Ramos (cell line): ENCODE measurements at regions not wholly inside any gene's neighbourhood (a gene's known extent, or its start where the extent isn't known, plus 50 kb on each side); places are given as distances from the start of the nearest gene placed in this dataset.

Experiments used
- in situ Hi-C: fragments of 300-500 bp; cut with MboI; formaldehyde crosslinking; loops from one replicate; pipeline ENCODE4 v1.14.3; 2022; ENCODE audit warnings: low sequenced_read_pairs; ENCODE audit not compliant: unreplicated experiment

GRCh38 chr4:181645489-181645888 lies 597.7 kb upstream of the TENM3 start:
- in situ Hi-C loops, result no loop called here

GRCh38 chr4:181646864-181647263 lies 596.3 kb upstream of the TENM3 start:
- in situ Hi-C loops, result no loop called here

- in situ Hi-C loops, result no loop called here
Measured at GRCh38 chr4:181647396-181648147, 595.6 kb upstream of the TENM3 start.

GRCh38 chr4:181650033-181650825 lies 593.0 kb upstream of the TENM3 start:
- in situ Hi-C loops, result no loop called here

- in situ Hi-C loops, result no loop called here
Measured at GRCh38 chr4:181656748-181657147, 586.5 kb upstream of the TENM3 start.

GRCh38 chr4:181659202-181659601 lies 584.0 kb upstream of the TENM3 start:
- in situ Hi-C loops, result no loop called here

GRCh38 chr4:181659876-181660275 lies 583.3 kb upstream of the TENM3 start:
- in situ Hi-C loops, result no loop called here

GRCh38 chr4:181661090-181661489 lies 582.1 kb upstream of the TENM3 start:
- in situ Hi-C loops, result no loop called here

- in situ Hi-C loops, result no loop called here
Measured at GRCh38 chr4:181661923-181662322, 581.3 kb upstream of the TENM3 start.

- in situ Hi-C loops, result no loop called here
Measured at GRCh38 chr4:181662383-181662782, 580.8 kb upstream of the TENM3 start.

GRCh38 chr4:181670506-181670905 lies 572.7 kb upstream of the TENM3 start:
- in situ Hi-C loops, result no loop called here

- in situ Hi-C loops, result no loop called here
Measured at GRCh38 chr4:181671672-181672071, 571.5 kb upstream of the TENM3 start.

- in situ Hi-C loops, result no loop called here
Measured at GRCh38 chr4:181672751-181673150, 570.5 kb upstream of the TENM3 start.

GRCh38 chr4:181674315-181674875 lies 568.8 kb upstream of the TENM3 start:
- in situ Hi-C loops, result no loop called here

- in situ Hi-C loops, result no loop called here
Measured at GRCh38 chr4:181676546-181676945, 566.7 kb upstream of the TENM3 start.

- in situ Hi-C loops, result no loop called here
Measured at GRCh38 chr4:181677201-181677600, 566.0 kb upstream of the TENM3 start.

- in situ Hi-C loops, result no loop called here
Measured at GRCh38 chr4:181677621-181678020, 565.6 kb upstream of the TENM3 start.

- in situ Hi-C loops, result no loop called here
Measured at GRCh38 chr4:181679754-181680153, 563.4 kb upstream of the TENM3 start.

- in situ Hi-C loops, result no loop called here
Measured at GRCh38 chr4:181682367-181683047, 560.7 kb upstream of the TENM3 start.

- in situ Hi-C loops, result no loop called here
Measured at GRCh38 chr4:181684310-181684709, 558.9 kb upstream of the TENM3 start.

GRCh38 chr4:181685461-181685860 lies 557.7 kb upstream of the TENM3 start:
- in situ Hi-C loops, result no loop called here
